ENCODE measurements at regions not wholly inside any gene's neighbourhood (a gene's known extent, or its start where the extent isn't known, plus 50 kb on each side); places are given as distances from the start of the nearest gene placed in this dataset.

DNA sequence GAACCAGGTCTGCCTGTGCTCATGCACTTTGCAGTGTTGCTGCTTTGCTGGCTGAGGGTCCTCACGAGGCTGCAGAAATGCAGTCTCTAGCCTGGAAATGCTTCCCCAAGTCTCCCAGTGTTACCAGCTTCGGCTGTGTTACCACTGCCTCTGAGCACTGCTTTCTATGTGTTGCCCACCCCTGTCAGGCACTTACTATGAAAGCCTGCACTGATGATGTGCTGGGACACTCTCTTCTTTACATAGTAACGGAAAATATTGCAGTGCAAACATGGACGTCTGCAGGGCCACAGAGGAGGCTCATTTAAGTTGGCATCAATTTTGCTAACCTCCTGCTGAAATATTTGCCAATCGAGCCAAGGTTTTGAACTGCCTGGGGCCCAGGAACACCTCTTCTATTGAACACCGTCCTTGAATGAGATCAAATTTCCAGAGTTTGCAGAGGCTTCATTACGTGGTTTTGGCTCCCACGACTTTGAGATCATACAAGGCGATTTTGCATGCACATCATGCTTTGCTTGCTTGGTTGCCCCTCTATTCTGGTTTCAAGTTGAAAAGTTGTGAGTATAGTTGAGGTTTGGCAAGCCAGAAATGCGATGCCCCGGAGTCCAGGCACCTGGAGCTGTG is 404.7 kb upstream of the PODXL start:
- Histone ChIP-seq H3K36me3 (no peaks in the 10 kb centered on the region), H3K4me3 (no peak overlapping the region), H3K9me3 (no peaks in the 10 kb centered on the region), H3K4me1 (no peaks in the 10 kb centered on the region), H3K27ac (no peak overlapping the region), H3K27me3 (peaks cover 10% of the 10 kb centered on the region)
- 42% methylated on average over 8 of the region's 11 CpGs for WGBS
- DNase-seq (ENCODE audit: low spot score in 2 of 2): no peak
- no peak for TF ChIP-seq EP300 (IDR thresholded peaks at IDR 0.05)

- Histone ChIP-seq H3K27ac (no peak overlapping the region), H3K36me3 (no peaks in the 10 kb centered on the region), H3K9me3 (no peaks in the 10 kb centered on the region), H3K4me3 (no peak overlapping the region), H3K27me3 (peaks cover 14% of the 10 kb centered on the region), H3K4me1 (no peaks in the 10 kb centered on the region)
- TF ChIP-seq POLR2AphosphoS5 (IDR thresholded peaks at IDR 0.05) (no peak), EP300 (IDR thresholded peaks at IDR 0.05) (no peak), CTCF (IDR thresholded peaks at IDR 0.05) (no peak), POLR2A (IDR thresholded peaks at IDR 0.05) (no peak)
- DNase-seq (ENCODE audit: low spot score in 2 of 2): no peak
- WGBS: 43% methylated on average over 4 of the region's 4 CpGs
These were observed 402.8 kb upstream of the PODXL start for GRCh38 chr7:131959106-131959812.

DNA sequence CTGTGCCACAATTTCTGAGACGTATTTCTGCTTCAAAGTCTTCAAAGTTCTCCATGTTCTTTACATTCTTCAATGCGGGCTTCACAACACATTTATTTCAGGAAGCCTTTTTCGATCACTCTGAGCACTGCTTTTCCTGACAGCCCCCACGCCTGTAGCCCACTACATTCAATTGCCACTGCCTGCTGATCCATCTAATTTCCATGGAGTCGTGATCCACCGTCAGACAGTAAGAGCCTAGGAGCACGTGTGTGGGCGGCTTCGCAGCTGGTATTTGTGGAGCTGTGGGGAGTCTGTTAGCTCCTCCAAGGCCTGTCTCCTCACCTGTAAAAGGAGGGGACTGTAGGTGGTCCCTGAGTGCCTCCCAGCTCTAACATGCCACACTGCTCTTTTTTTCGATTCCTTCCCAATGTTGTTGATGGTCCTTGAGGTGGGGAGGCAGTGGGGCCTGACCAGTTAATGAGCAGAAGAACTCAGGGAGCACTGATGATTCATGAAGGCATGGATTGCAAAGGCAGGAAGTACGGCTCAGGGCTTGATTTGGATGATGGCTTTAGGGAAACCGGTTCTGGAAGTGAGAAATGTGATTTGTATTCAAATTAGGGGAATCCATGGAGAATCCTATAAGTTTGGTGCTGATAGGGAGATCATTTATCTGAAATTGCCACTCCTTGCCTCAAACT is 401.1 kb upstream of the PODXL start:
- no peaks in the 10 kb centered on the region for H3K9me3 ChIP-seq
- H3K27ac ChIP-seq: no peak overlapping the region
- no peak overlapping the region for H3K4me3 ChIP-seq
- TF ChIP-seq POLR2AphosphoS5 (IDR thresholded peaks at IDR 0.05) (no peak), CTCF (IDR thresholded peaks at IDR 0.05) (no peak), POLR2A (IDR thresholded peaks at IDR 0.05) (no peak), EP300 (IDR thresholded peaks at IDR 0.05) (no peak)
- no peak for DNase-seq (ENCODE audit: low spot score in 2 of 2)
- no peaks in the 10 kb centered on the region for H3K36me3 ChIP-seq
- WGBS: 78% methylated on average over 12 of the region's 12 CpGs
- H3K27me3 ChIP-seq: peaks cover 14% of the 10 kb centered on the region
- no peaks in the 10 kb centered on the region for H3K4me1 ChIP-seq

- TF ChIP-seq POLR2AphosphoS5 (IDR thresholded peaks at IDR 0.05) (no peak), EP300 (IDR thresholded peaks at IDR 0.05) (no peak), POLR2A (IDR thresholded peaks at IDR 0.05) (no peak), CTCF (IDR thresholded peaks at IDR 0.05) (no peak)
- Histone ChIP-seq H3K9me3 (no peaks in the 10 kb centered on the region), H3K36me3 (no peaks in the 10 kb centered on the region), H3K4me1 (no peaks in the 10 kb centered on the region), H3K4me3 (no peak overlapping the region), H3K27ac (no peak overlapping the region), H3K27me3 (peaks cover 11% of the 10 kb centered on the region)
- 76% methylated on average over 1 of the region's 1 CpG for WGBS
- DNase-seq (ENCODE audit: low spot score in 2 of 2): no peak
These were observed 400.4 kb upstream of the PODXL start for GRCh38 chr7:131956864-131957263.

GRCh38 chr7:131955679-131956078 is 399.3 kb upstream of the PODXL start:
- DNase-seq (ENCODE audit: low spot score in 2 of 2): no peak
- Histone ChIP-seq H3K4me1 (no peaks in the 10 kb centered on the region), H3K27me3 (peaks cover 7% of the 10 kb centered on the region), H3K27ac (no peak overlapping the region), H3K4me3 (no peak overlapping the region), H3K9me3 (no peaks in the 10 kb centered on the region), H3K36me3 (no peaks in the 10 kb centered on the region)
- 37% methylated on average over 2 of the region's 2 CpGs for WGBS
- TF ChIP-seq POLR2AphosphoS5 (IDR thresholded peaks at IDR 0.05): no peak
- TF ChIP-seq CTCF (IDR thresholded peaks at IDR 0.05): no peak
- TF ChIP-seq POLR2A (IDR thresholded peaks at IDR 0.05): no peak
- TF ChIP-seq EP300 (IDR thresholded peaks at IDR 0.05): no peak
